IMR-90 (cell line): ENCODE measurements at regions not wholly inside any gene's neighbourhood (a gene's known extent, or its start where the extent isn't known, plus 50 kb on each side); places are given as distances from the start of the nearest gene placed in this dataset.
A peak's percentile ranks its signal among the peaks of the same experiment; 100 is the strongest.

Experiments used
- ATAC-seq: fragments of 200-7000 bp; cut with Tn5 transposase; 2 replicates; pipeline ENCODE4 v1.9.1; 2020; ENCODE audit warnings: low read depth, mild to moderate bottlenecking, moderate library complexity
- BruUV-seq: library from RNA; stranded (reverse); fragments of 400-500 nt; replicated peaks from 2 replicates; lab custom pipeline; 2021; lab: Mats Ljungman, UMichigan
- CTCF ChIA-PET: fragments of 300-600 bp; formaldehyde crosslinking; extraction: SDS; loops from one replicate; lab custom pipeline; 2021; ENCODE audit warnings: antibody characterized with exemption; lab: Yijun Ruan, JAX
- POLR2A ChIA-PET: fragments of 300-600 bp; sonication (Branson Sonifier 250); formaldehyde crosslinking; loops from one replicate; lab custom pipeline; 2022; ENCODE audit warnings: antibody characterized with exemption; ENCODE audit not compliant: unreplicated experiment; lab: Charles Lee
- DNase-seq: peaks from one replicate; pipeline ENCODE4 v3.0.0; 2013
- H2AFZ ChIP-seq: replicated peaks from 2 replicates; pipeline ENCODE3; 2013; ENCODE audit warnings: low read length, mild to moderate bottlenecking; ENCODE audit not compliant: poor library complexity
- H2AK5ac ChIP-seq: 2 replicates; pipeline ENCODE4 v1.6.1; 2013; ENCODE audit warnings: low read depth, low read length, inconsistent platforms
- H2AK9ac ChIP-seq: replicated peaks from 2 replicates; pipeline ENCODE3; 2013; ENCODE audit warnings: mild to moderate bottlenecking, low read depth, low read length, moderate library complexity; ENCODE audit not compliant: poor library complexity
- H2BK120ac ChIP-seq: 2 replicates; pipeline ENCODE4 v1.6.1; 2013; ENCODE audit warnings: low read depth, low read length, inconsistent platforms
- H2BK15ac ChIP-seq: 3 replicates; pipeline ENCODE4 v1.6.1; 2013; ENCODE audit warnings: low read depth, low read length, inconsistent platforms
- H2BK20ac ChIP-seq: 2 replicates; pipeline ENCODE4 v1.6.1; 2013; ENCODE audit warnings: low read depth, mild to moderate bottlenecking, inconsistent platforms, low read length, moderate library complexity
- H2BK5ac ChIP-seq: 2 replicates; pipeline ENCODE4 v1.6.1; 2013; ENCODE audit warnings: mild to moderate bottlenecking, low read depth, low read length, inconsistent platforms; ENCODE audit not compliant: poor library complexity, severe bottlenecking
- H3K14ac ChIP-seq: replicated peaks from 2 replicates; pipeline ENCODE4 v1.6.1; 2013; ENCODE audit warnings: low read depth, low read length, inconsistent platforms
- H3K18ac ChIP-seq: 2 replicates; pipeline ENCODE4 v1.6.1; 2013; ENCODE audit warnings: low read depth, low read length, control low read depth
- H3K23ac ChIP-seq: 2 replicates; pipeline ENCODE4 v1.6.1; 2013; ENCODE audit warnings: low read depth, low read length, inconsistent platforms
- H3K27ac ChIP-seq: 2 replicates; pipeline ENCODE4 v1.5.1; 2013; ENCODE audit warnings: mild to moderate bottlenecking, control low read depth, low read length; ENCODE audit not compliant: insufficient read depth
- H3K27me3 ChIP-seq: 2 replicates; pipeline ENCODE4 v1.6.1; 2013; ENCODE audit warnings: low read length; ENCODE audit not compliant: control insufficient read depth, insufficient read depth
- H3K36me3 ChIP-seq: 2 replicates; pipeline ENCODE4 v1.6.1; 2013; ENCODE audit warnings: low read length, mixed read lengths; ENCODE audit not compliant: control insufficient read depth, insufficient read depth
- H3K4ac ChIP-seq: 2 replicates; pipeline ENCODE4 v1.6.1; 2013; ENCODE audit warnings: low read depth, low read length, inconsistent platforms
- H3K4me1 ChIP-seq: 2 replicates; pipeline ENCODE4 v1.6.1; 2013; ENCODE audit warnings: low read length, mixed read lengths; ENCODE audit not compliant: control insufficient read depth, insufficient read depth
- H3K4me2 ChIP-seq: 2 replicates; pipeline ENCODE4 v1.6.1; 2013; ENCODE audit warnings: low read depth, mild to moderate bottlenecking, control low read depth, low read length, moderate library complexity
- H3K4me3 ChIP-seq: 2 replicates; pipeline ENCODE4 v1.5.1; 2013; ENCODE audit warnings: low read depth, mild to moderate bottlenecking, control low read depth, low read length, moderate library complexity; ENCODE audit not compliant: insufficient read depth
- H3K56ac ChIP-seq: 2 replicates; pipeline ENCODE4 v1.6.1; 2013; ENCODE audit warnings: low read length, inconsistent platforms; ENCODE audit not compliant: insufficient read depth; ENCODE audit errors: extremely low read depth
- H3K79me1 ChIP-seq, 2 experiments: 2 replicates each; pipeline ENCODE4 v1.6.1; 2013; ENCODE audit warnings: low read length in 2 of 2, inconsistent platforms in 1 of 2, low read depth in 1 of 2
- H3K9ac ChIP-seq: 2 replicates; pipeline ENCODE4 v1.6.1; 2013; ENCODE audit warnings: low read depth, low read length, control low read depth
- H3K9me1 ChIP-seq: 2 replicates; pipeline ENCODE4 v1.6.1; 2013; ENCODE audit warnings: low read length, inconsistent platforms; ENCODE audit not compliant: insufficient read depth
- H3K9me3 ChIP-seq: 2 replicates; pipeline ENCODE4 v1.6.1; 2013; ENCODE audit warnings: low read length; ENCODE audit not compliant: control insufficient read depth, insufficient read depth
- H4K20me1 ChIP-seq: 2 replicates; pipeline ENCODE4 v1.6.1; 2013; ENCODE audit warnings: low read length, inconsistent platforms; ENCODE audit not compliant: insufficient read depth
- H4K5ac ChIP-seq: 2 replicates; pipeline ENCODE4 v1.6.1; 2013; ENCODE audit warnings: mild to moderate bottlenecking, low read depth, low read length, control low read depth
- H4K8ac ChIP-seq, 2 experiments: 2 replicates each; pipeline ENCODE4 v1.6.1; 2013; ENCODE audit warnings: low read depth in 2 of 2, low read length in 2 of 2, control low read depth in 1 of 2, inconsistent platforms in 1 of 2
- H4K91ac ChIP-seq: 2 replicates; pipeline ENCODE4 v1.6.1; 2013; ENCODE audit warnings: low read depth, low read length, inconsistent platforms; ENCODE audit not compliant: insufficient read depth
- MXI1 ChIP-seq: IDR thresholded peaks from 2 replicates; pipeline ENCODE4 v1.6.1; 2012; ENCODE audit warnings: low read depth, mild to moderate bottlenecking, low read length, moderate library complexity, borderline replicate concordance
- SMC3 ChIP-seq: fragments of 150-350 bp; IDR thresholded peaks from 2 replicates; pipeline ENCODE4 v1.6.1; 2016; ENCODE audit warnings: low read depth, mild to moderate bottlenecking, antibody characterized with exemption, low read length, moderate library complexity
- WGBS, 2 experiments: methylation state at CpG; one replicate each; pipeline versions ENCODE4 v1.1.5 to v1.1.7; 2013; ENCODE audit warnings: missing lambda C conversion rate in 2 of 2; ENCODE audit not compliant: insufficient read length in 1 of 2; ENCODE audit errors: extremely low coverage in 2 of 2; 5-methylcytosine and 5-hydroxymethylcytosine counted together
- dilution Hi-C: fragments of 300-500 bp; cut with HindIII; formaldehyde crosslinking; loops from one replicate; pipeline ENCODE4 v1.14.3; 2018; ENCODE audit warnings: low sequenced_read_pairs; ENCODE audit not compliant: unreplicated experiment
- in situ Hi-C: fragments of 300-500 bp; cut with MboI; formaldehyde crosslinking; loops from 3 replicates; pipeline ENCODE4 v1.14.3; 2019; ENCODE audit warnings: low sequenced_read_pairs, inconsistent platforms, mixed read lengths
- intact Hi-C: fragments of 100-400 bp; cut with micrococcal nuclease; formaldehyde crosslinking; loops from 2 replicates; pipeline ENCODE4 v1.10.0; 2022

GRCh38 chr17:77444628-77444983 is 303.8 kb downstream of the SEC14L1 start:
- no peak for TF ChIP-seq SMC3
- 0 out of 2 replicates have a peak, but pooled peaks have one; percentile 18 for TF ChIP-seq MXI1
- Histone ChIP-seq H3K4me2 (peak overlapping the region; percentile 37; the same call in 1 of the 2 replicates), H3K79me1 (peaks cover 19 to 90% of the 10 kb centered on the region in 2 experiments), H4K91ac (peak overlapping the region; percentile 41; the same call in 1 of the 2 replicates), H2AFZ (no peak overlapping the region), H4K20me1 (peaks cover 94% of the 10 kb centered on the region), H3K9me1 (peaks cover 41% of the 10 kb centered on the region), H2AK5ac (peak overlapping the region; percentile 92), H2AK9ac (peak overlapping the region; percentile 80), H3K4me3 (no peak overlapping the region), H3K9me3 (no peaks in the 10 kb centered on the region), H2BK15ac (no peak overlapping the region; the same call in 2 of the 3 replicates), H3K18ac (peak overlapping the region; percentile 14; the same call in 1 of the 2 replicates), H2BK5ac (no peak overlapping the region), H3K27ac (peak overlapping the region; percentile 60; the same call in 1 of the 2 replicates), H3K56ac (peak overlapping the region; percentile 33), H3K14ac (peak overlapping the region; percentile 93), H3K4me1 (peaks cover 53% of the 10 kb centered on the region), H2BK20ac (no peak overlapping the region; the same call in 1 of the 2 replicates), H3K4ac (peak overlapping the region; percentile 92), H3K36me3 (peaks cover 5% of the 10 kb centered on the region), H3K9ac (no peak overlapping the region), H3K27me3 (no peaks in the 10 kb centered on the region), H4K5ac (no peak overlapping the region; the same call in 1 of the 2 replicates), H3K23ac (peak overlapping the region; percentile 88), H4K8ac (peak overlapping the region in 1 of 2 experiments; percentile 22; a peak in 1 of 4 replicates), H2BK120ac (peak overlapping the region; percentile 39)
- CTCF ChIA-PET: no interaction called here
- in situ Hi-C loops: no loop called here
- DNase-seq: peak; percentile 78
- POLR2A ChIA-PET: no interaction called here
- intact Hi-C loops: no loop called here
- ATAC-seq: peak; percentile 48
- dilution Hi-C loops: no loop called here
- WGBS, 2 experiments: 9% methylated on average over 9 of the region's 9 CpGs; no CpG with 5 or more reads in 1 of the 2 experiments
- BruUV-seq: no TSS peak
